H1 (cell line): ENCODE measurements at regions not wholly inside any gene's neighbourhood (a gene's known extent, or its start where the extent isn't known, plus 50 kb on each side); places are given as distances from the start of the nearest gene placed in this dataset.

ENCODE experiments used
- CTCF ChIA-PET: fragments of 300-600 bp; sonication (Branson Sonifier 250); formaldehyde crosslinking; loops from one replicate; lab custom pipeline; 2021; ENCODE audit not compliant: partially characterized antibody; lab: Charles Lee
- POLR2A ChIA-PET: fragments of 300-600 bp; sonication (Branson Sonifier 250); formaldehyde crosslinking; loops from one replicate; lab custom pipeline; 2021; ENCODE audit warnings: inconsistent platforms; ENCODE audit not compliant: partially characterized antibody; lab: Charles Lee
- DNase-seq, 2 experiments: peaks; one replicate each; pipeline versions ENCODE4 v3.0.0 to v3.0.0-alpha.2; 2010 to 2022; ENCODE audit warnings: low spot score in 2 of 2, low read depth in 1 of 2, mixed read lengths in 1 of 2
- FAIRE-seq: peaks from 2 replicates; lab custom pipeline; 2011; peaks lifted over from hg19 to GRCh38; lab: Jason Lieb, UNC
- H2AFZ ChIP-seq: 2 replicates; pipeline ENCODE4 v1.8.1; 2012; ENCODE audit warnings: low read length, inconsistent platforms
- H2AK5ac ChIP-seq: 2 replicates; pipeline ENCODE4 v1.6.1; 2013; ENCODE audit warnings: low read depth, low read length
- H2BK120ac ChIP-seq: replicated peaks from 2 replicates; pipeline ENCODE3; 2013; ENCODE audit warnings: low read depth, low read length, inconsistent platforms
- H2BK12ac ChIP-seq: 2 replicates; pipeline ENCODE4 v1.6.1; 2013; ENCODE audit warnings: low read depth, low read length
- H2BK15ac ChIP-seq: 2 replicates; pipeline ENCODE4 v1.6.1; 2013; ENCODE audit warnings: low read length
- H2BK20ac ChIP-seq: 2 replicates; pipeline ENCODE4 v1.6.1; 2013; ENCODE audit warnings: low read length
- H2BK5ac ChIP-seq: 2 replicates; pipeline ENCODE4 v1.6.1; 2013; ENCODE audit warnings: low read depth, low read length
- H3K14ac ChIP-seq: 2 replicates; pipeline ENCODE4 v1.6.1; 2013; ENCODE audit warnings: inconsistent platforms; ENCODE audit not compliant: insufficient read length
- H3K18ac ChIP-seq: 2 replicates; pipeline ENCODE4 v1.6.1; 2013; ENCODE audit warnings: low read length; ENCODE audit errors: extremely low read depth
- H3K23ac ChIP-seq: 2 replicates; pipeline ENCODE4 v1.6.1; 2013; ENCODE audit warnings: inconsistent platforms; ENCODE audit not compliant: insufficient read length
- H3K23me2 ChIP-seq: 2 replicates; pipeline ENCODE4 v1.6.1; 2013; ENCODE audit warnings: low read depth, low read length
- H3K27ac ChIP-seq: 2 replicates; pipeline ENCODE4 v1.6.1; 2011; ENCODE audit warnings: low read depth, low read length, inconsistent platforms
- H3K27me3 ChIP-seq, 4 experiments: replicated peaks in 1 of 4; 1 replicate in 1 of 4; 2 replicates in 3 of 4; pipeline versions ENCODE4 v1.6.1 to v1.8.1; 2011 to 2013; ENCODE audit warnings: low read length in 3 of 4, mild to moderate bottlenecking in 3 of 4, inconsistent platforms in 2 of 4, mixed read lengths in 2 of 4, moderate library complexity in 1 of 4; ENCODE audit not compliant: control insufficient read depth in 3 of 4, insufficient read depth in 3 of 4; ENCODE audit errors: extremely low read depth in 1 of 4
- H3K36me3 ChIP-seq, 4 experiments: 2 replicates each; pipeline versions ENCODE4 v1.6.1 to v1.8.1; 2011 to 2013; ENCODE audit warnings: mild to moderate bottlenecking in 4 of 4, low read length in 3 of 4, moderate library complexity in 2 of 4, control low read depth in 1 of 4, inconsistent platforms in 1 of 4; ENCODE audit not compliant: insufficient read depth in 4 of 4, control insufficient read depth in 2 of 4
- H3K4ac ChIP-seq: replicated peaks from 2 replicates; pipeline ENCODE3; 2013; ENCODE audit warnings: low read length, low read depth, mixed read lengths, inconsistent platforms; ENCODE audit not compliant: insufficient read length
- H3K4me1 ChIP-seq, 4 experiments: replicated peaks in 1 of 4; 1 replicate in 1 of 4; 2 replicates in 3 of 4; pipeline versions ENCODE4 v1.6.1 to v1.8.1; 2011 to 2013; ENCODE audit warnings: low read length in 3 of 4, inconsistent platforms in 2 of 4, mixed read lengths in 1 of 4; ENCODE audit not compliant: insufficient read depth in 4 of 4, control insufficient read depth in 3 of 4
- H3K4me2 ChIP-seq, 2 experiments: 2 replicates each; pipeline versions ENCODE4 v1.6.1 to v1.8.1; 2011 to 2013; ENCODE audit warnings: low read depth in 2 of 2, low read length in 2 of 2, control low read depth in 1 of 2, inconsistent platforms in 1 of 2, mild to moderate bottlenecking in 1 of 2; ENCODE audit not compliant: insufficient read depth in 1 of 2
- H3K4me3 ChIP-seq, 4 experiments: fragments of 200-600, 300-600 bp in 1 of 4; sonication (generic), shearing (Covaris generic), sonication (Bioruptor Twin) in 1 of 4; 2 replicates each; pipeline versions ENCODE4 v1.5.1 to v1.8.1; 2011 to 2016; ENCODE audit warnings: low read length in 4 of 4, low read depth in 3 of 4, control low read depth in 2 of 4, inconsistent platforms in 2 of 4, mild to moderate bottlenecking in 2 of 4, mixed read lengths in 1 of 4, moderate library complexity in 1 of 4; ENCODE audit not compliant: insufficient read depth in 2 of 4; ENCODE audit errors: extremely low read depth in 1 of 4
- H3K56ac ChIP-seq: replicated peaks from 2 replicates; pipeline ENCODE3; 2013; ENCODE audit warnings: low read depth, mild to moderate bottlenecking, mixed read lengths, low read length, inconsistent platforms; ENCODE audit not compliant: insufficient read length
- H3K79me1 ChIP-seq: 2 replicates; pipeline ENCODE4 v1.6.1; 2013; ENCODE audit warnings: low read depth, low read length, control low read depth
- H3K79me2 ChIP-seq, 2 experiments: 2 replicates each; pipeline versions ENCODE4 v1.6.1 to v1.8.1; 2012 to 2013; ENCODE audit warnings: low read length in 2 of 2, mild to moderate bottlenecking in 2 of 2, inconsistent platforms in 1 of 2; ENCODE audit not compliant: insufficient read depth in 2 of 2, control insufficient read depth in 1 of 2
- H3K9ac ChIP-seq, 4 experiments: replicated peaks in 1 of 4; 1 replicate in 1 of 4; 2 replicates in 3 of 4; pipeline versions ENCODE4 v1.6.1 to v1.8.1; 2011 to 2013; ENCODE audit warnings: low read depth in 3 of 4, low read length in 3 of 4, control low read depth in 2 of 4, mild to moderate bottlenecking in 2 of 4, moderate library complexity in 2 of 4, inconsistent platforms in 1 of 4; ENCODE audit errors: extremely low read depth in 1 of 4
- H3K9me3 ChIP-seq, 2 experiments: 2 replicates each; pipeline versions ENCODE4 v1.6.1 to v1.8.1; 2012 to 2013; ENCODE audit warnings: mild to moderate bottlenecking in 2 of 2, moderate library complexity in 2 of 2, control low read depth in 1 of 2, inconsistent platforms in 1 of 2, low read depth in 1 of 2, low read length in 1 of 2, mixed read lengths in 1 of 2; ENCODE audit not compliant: insufficient read depth in 2 of 2
- H4K20me1 ChIP-seq, 2 experiments: replicated peaks in 1 of 2; 2 replicates each; pipeline versions ENCODE3 to v1.8.1; 2011 to 2013; ENCODE audit warnings: inconsistent platforms in 2 of 2, low read length in 2 of 2, mild to moderate bottlenecking in 1 of 2; ENCODE audit not compliant: insufficient read depth in 2 of 2, control insufficient read depth in 1 of 2
- H4K5ac ChIP-seq: 2 replicates; pipeline ENCODE4 v1.6.1; 2013; ENCODE audit warnings: low read length, low read depth, mixed read lengths, inconsistent platforms; ENCODE audit not compliant: insufficient read length
- H4K8ac ChIP-seq: 2 replicates; pipeline ENCODE4 v1.8.0; 2013; ENCODE audit warnings: mild to moderate bottlenecking, moderate library complexity, low read length, inconsistent platforms; ENCODE audit not compliant: insufficient read depth; ENCODE audit errors: extremely low read depth
- H4K91ac ChIP-seq: replicated peaks from 2 replicates; pipeline ENCODE3; 2013; ENCODE audit warnings: low read length, mixed read lengths, inconsistent platforms; ENCODE audit not compliant: insufficient read length
- ATF3 ChIP-seq: IDR thresholded peaks from 2 replicates; pipeline ENCODE4 v1.6.1; 2011; ENCODE audit warnings: low read depth, mild to moderate bottlenecking, low read length; ENCODE audit not compliant: insufficient read depth
- CTCF ChIP-seq, 3 experiments: IDR thresholded peaks; 1 replicate in 2 of 3; 2 replicates in 1 of 3; pipeline versions ENCODE4 v1.5.1 to v1.6.1; 2011; ENCODE audit warnings: low read length in 3 of 3, mild to moderate bottlenecking in 3 of 3, inconsistent platforms in 2 of 3, low read depth in 1 of 3, moderate library complexity in 1 of 3; ENCODE audit not compliant: insufficient read depth in 1 of 3; ENCODE audit errors: control extremely low read depth in 1 of 3
- EGR1 ChIP-seq: IDR thresholded peaks from 2 replicates; pipeline ENCODE4 v1.6.1; 2011; ENCODE audit warnings: low read depth, low read length, borderline replicate concordance
- JUN ChIP-seq: IDR thresholded peaks from 2 replicates; pipeline ENCODE4 v1.6.1; 2011; ENCODE audit warnings: low read depth, mild to moderate bottlenecking, improper control_type of control experiment, low read length
- KDM1A ChIP-seq: fragments of 200-600, 300-600 bp; sonication (generic); IDR thresholded peaks from 2 replicates; pipeline ENCODE4 v1.7.1; 2016; ENCODE audit warnings: mild to moderate bottlenecking, low read length, borderline replicate concordance
- KDM4A ChIP-seq: IDR thresholded peaks from one replicate; pipeline ENCODE4 v1.7.1; 2012; ENCODE audit warnings: low read depth, mild to moderate bottlenecking, moderate library complexity, low read length, inconsistent platforms; ENCODE audit not compliant: severe bottlenecking
- POLR2A ChIP-seq, 2 experiments: IDR thresholded peaks; 1 replicate in 1 of 2; 2 replicates in 1 of 2; pipeline ENCODE4 v1.6.1; 2011; ENCODE audit warnings: low read depth in 2 of 2, low read length in 2 of 2, mild to moderate bottlenecking in 2 of 2; ENCODE audit errors: control extremely low read depth in 1 of 2
- SP1 ChIP-seq: IDR thresholded peaks from 2 replicates; pipeline ENCODE4 v1.6.1; 2011; ENCODE audit warnings: low read depth, low read length
- SRF ChIP-seq: IDR thresholded peaks from 2 replicates; pipeline ENCODE4 v1.6.1; 2011; ENCODE audit warnings: mild to moderate bottlenecking, low read depth, low read length, moderate library complexity
- YY1 ChIP-seq: IDR thresholded peaks from 2 replicates; pipeline ENCODE4 v1.6.1; 2011; ENCODE audit warnings: low read depth, mild to moderate bottlenecking, low read length
- ZNF274 ChIP-seq: IDR thresholded peaks from 2 replicates; pipeline ENCODE4 v1.7.0; 2012; ENCODE audit warnings: low read length, borderline replicate concordance; ENCODE audit errors: extremely low read depth
- WGBS, 2 experiments: shearing (Covaris generic) in 1 of 2; methylation state at CpG; one replicate each; pipeline versions ENCODE4 v1.1.6 to v1.1.7; 2013 to 2015; ENCODE audit warnings: low lambda C conversion rate in 2 of 2, mixed read lengths in 2 of 2, inconsistent platforms in 1 of 2, low coverage in 1 of 2, missing lambda C conversion rate in 1 of 2; ENCODE audit not compliant: insufficient replicate concordance in 2 of 2, insufficient coverage in 1 of 2, insufficient read length in 1 of 2; ENCODE audit errors: extremely low coverage in 1 of 2, missing lambda C conversion rate in 1 of 2; 5-methylcytosine and 5-hydroxymethylcytosine counted together

GRCh38 chr11:127492029-127492428 lies 491.5 kb upstream of the KIRREL3 start:
- TF ChIP-seq CTCF (IDR thresholded peaks at IDR 0.05; ENCODE audit: control extremely low read depth in 1 of 3, insufficient read depth in 1 of 3, low read depth in 1 of 3, low read length in 3 of 3) (no peak), KDM4A (no peak), ATF3 (no peak), YY1 (no peak), SP1 (no peak), POLR2A (IDR thresholded peaks at IDR 0.05; ENCODE audit: control extremely low read depth in 1 of 2, low read depth in 2 of 2, low read length in 2 of 2) (no peak), ZNF274 (no peak), KDM1A (no peak), SRF (no peak), JUN (no peak), EGR1 (no peak)
- Histone ChIP-seq H3K4me2 (no peak overlapping the region), H3K23ac (no peak overlapping the region), H3K27ac (no peak overlapping the region), H4K8ac (no peak overlapping the region), H2BK12ac (no peak overlapping the region), H3K79me2 (no peaks in the 10 kb centered on the region), H3K56ac (no peak overlapping the region), H3K27me3 (no peaks in the 10 kb centered on the region), H3K4me1 (no peaks in the 10 kb centered on the region), H4K20me1 (no peaks in the 10 kb centered on the region), H3K14ac (no peak overlapping the region), H2BK120ac (no peak overlapping the region), H2AFZ (no peak overlapping the region), H3K79me1 (no peaks in the 10 kb centered on the region), H2BK15ac (no peak overlapping the region), H3K9ac (no peak overlapping the region), H4K91ac (no peak overlapping the region), H3K36me3 (no peaks in the 10 kb centered on the region), H2BK20ac (no peak overlapping the region), H4K5ac (no peak overlapping the region), H2BK5ac (no peak overlapping the region), H3K23me2 (no peaks in the 10 kb centered on the region), H3K9me3 (peaks cover 5 to 8% of the 10 kb centered on the region in 2 experiments; a peak in 3 of 4 replicates), H3K4me3 (no peak overlapping the region), H3K4ac (no peak overlapping the region), H2AK5ac (no peak overlapping the region), H3K18ac (no peak overlapping the region)
- WGBS, 2 experiments = 94% methylated on average over 2 of the region's 2 CpGs; no CpG with 5 or more reads in 1 of the 2 experiments
- FAIRE-seq (no peak), DNase-seq (no peak)
- CTCF ChIA-PET = interaction anchor here (1.3 to 2.1 kb wide), 4 partner anchors 11 to 28 kb away, joined by 3 to 9 read pairs (median 5); no protein-coding TSS in a partner anchor
- POLR2A ChIA-PET = no interaction called here
